ENCODE measurements at regions not wholly inside any gene's neighbourhood (a gene's known extent, or its start where the extent isn't known, plus 50 kb on each side); places are given as distances from the start of the nearest gene placed in this dataset.

DNA sequence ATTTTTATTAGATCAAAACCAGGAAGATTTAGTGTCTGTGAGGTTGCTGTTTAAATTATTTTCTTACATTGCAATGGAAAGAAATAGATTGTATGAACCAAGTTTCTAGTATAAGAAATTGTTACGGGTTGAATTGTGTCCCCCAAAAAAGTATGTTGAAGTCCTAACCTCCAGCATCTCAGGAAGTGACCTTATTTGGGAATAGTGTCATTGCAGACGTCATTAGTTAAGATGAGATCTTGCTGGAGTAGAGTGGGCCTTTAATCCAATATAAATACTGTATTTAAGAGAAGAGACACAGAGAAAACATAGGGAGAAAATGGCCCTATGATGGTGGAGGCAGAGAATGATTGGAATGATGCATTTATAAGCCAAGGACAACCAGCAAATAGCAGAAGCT, 188.7 kb upstream of the SAMSN1 start:
- H2BK20ac ChIP-seq (ENCODE audit: low read depth, low read length, poor library complexity, severe bottlenecking): no peak overlapping the region
- H3K56ac ChIP-seq (ENCODE audit: insufficient read length, low read depth, low read length): no peak overlapping the region
- Mint-ChIP-seq H3K4me1 (peaks cover 3 to 6% of the 10 kb centered on the region in 2 experiments), H3K27ac (no peak overlapping the region), H3K27me3 (ENCODE audit: low read depth) (no peaks in the 10 kb centered on the region), H3K36me3 (ENCODE audit: insufficient read depth in 1 of 3, low read depth in 3 of 3) (no peaks in the 10 kb centered on the region), H3K9me3 (peaks cover 0 to 5% of the 10 kb centered on the region in 2 experiments; a peak in 2 of 5 replicates), H3K4me3 (no peak overlapping the region)
- no peaks in the 10 kb centered on the region for H3K79me2 ChIP-seq (ENCODE audit: insufficient read depth, low read length)
- H2AFZ ChIP-seq (ENCODE audit: low read length): no peak overlapping the region
- no peaks in the 10 kb centered on the region for H4K20me1 ChIP-seq (ENCODE audit: control insufficient read depth, insufficient read depth, insufficient read length)
- no peaks in the 10 kb centered on the region for H3K23me2 ChIP-seq (ENCODE audit: insufficient read length, low read depth, low read length, poor library complexity, severe bottlenecking)
- no peak overlapping the region for H2BK15ac ChIP-seq (ENCODE audit: low read depth, low read length)
- H3K79me1 ChIP-seq (ENCODE audit: insufficient read depth, low read depth, low read length, poor library complexity, severe bottlenecking): no peaks in the 10 kb centered on the region
- H3K27ac ChIP-seq (ENCODE audit: insufficient read length, low read depth, low read length): no peak overlapping the region
- no peak overlapping the region for H3K14ac ChIP-seq (ENCODE audit: insufficient read depth, low read length)
- H3K4me1 ChIP-seq (ENCODE audit: insufficient read depth, low read length): no peaks in the 10 kb centered on the region
- no peak overlapping the region for H4K8ac ChIP-seq (replicated peaks; ENCODE audit: insufficient read length, low read depth, low read length)
- no peak overlapping the region for H2BK12ac ChIP-seq (ENCODE audit: insufficient read length, low read depth, low read length)
- no CpG with 5 or more reads among the region's 2 CpGs for WGBS (ENCODE audit: extremely low coverage, insufficient read length, low lambda C conversion rate)
- H3K23ac ChIP-seq (ENCODE audit: insufficient read length, low read depth, low read length): no peak overlapping the region
- no peak overlapping the region for H2AK5ac ChIP-seq (ENCODE audit: insufficient read length, low read length)
- no peak overlapping the region for H3T11ph ChIP-seq (ENCODE audit: low read length)
- no peak for DNase-seq
- no peak overlapping the region for H3K18ac ChIP-seq (ENCODE audit: insufficient read length, low read depth, low read length)
- no peak overlapping the region for H4K91ac ChIP-seq (ENCODE audit: insufficient read length, low read depth, low read length)
- H3K9me3 ChIP-seq (ENCODE audit: control insufficient read depth, low read depth, low read length): no peaks in the 10 kb centered on the region
- H3K27me3 ChIP-seq (ENCODE audit: insufficient read depth, low read length): no peaks in the 10 kb centered on the region
- TF ChIP-seq, protein P1, sequence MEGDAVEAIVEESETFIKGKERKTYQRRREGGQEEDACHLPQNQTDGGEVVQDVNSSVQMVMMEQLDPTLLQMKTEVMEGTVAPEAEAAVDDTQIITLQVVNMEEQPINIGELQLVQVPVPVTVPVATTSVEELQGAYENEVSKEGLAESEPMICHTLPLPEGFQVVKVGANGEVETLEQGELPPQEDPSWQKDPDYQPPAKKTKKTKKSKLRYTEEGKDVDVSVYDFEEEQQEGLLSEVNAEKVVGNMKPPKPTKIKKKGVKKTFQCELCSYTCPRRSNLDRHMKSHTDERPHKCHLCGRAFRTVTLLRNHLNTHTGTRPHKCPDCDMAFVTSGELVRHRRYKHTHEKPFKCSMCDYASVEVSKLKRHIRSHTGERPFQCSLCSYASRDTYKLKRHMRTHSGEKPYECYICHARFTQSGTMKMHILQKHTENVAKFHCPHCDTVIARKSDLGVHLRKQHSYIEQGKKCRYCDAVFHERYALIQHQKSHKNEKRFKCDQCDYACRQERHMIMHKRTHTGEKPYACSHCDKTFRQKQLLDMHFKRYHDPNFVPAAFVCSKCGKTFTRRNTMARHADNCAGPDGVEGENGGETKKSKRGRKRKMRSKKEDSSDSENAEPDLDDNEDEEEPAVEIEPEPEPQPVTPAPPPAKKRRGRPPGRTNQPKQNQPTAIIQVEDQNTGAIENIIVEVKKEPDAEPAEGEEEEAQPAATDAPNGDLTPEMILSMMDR (conservative IDR thresholded peaks at IDR 0.05): no peak
- H3K9ac ChIP-seq (ENCODE audit: extremely low read depth, insufficient read length, low read length): no peak overlapping the region
- no peak overlapping the region for H4K5ac ChIP-seq (ENCODE audit: insufficient read length, low read depth, low read length)
- H3K4me2 ChIP-seq (ENCODE audit: insufficient read depth, insufficient read length, low read length): no peak overlapping the region
- H3K4ac ChIP-seq (ENCODE audit: low read depth, low read length): no peak overlapping the region
- H2BK120ac ChIP-seq (ENCODE audit: low read depth, low read length, poor library complexity, severe bottlenecking): no peak overlapping the region
- no peak overlapping the region for H2BK5ac ChIP-seq (ENCODE audit: insufficient read length, low read length)

Data from H9 (cell line).